NCI-H1092 treated with DMSO at 0.1 percent for 48 hours (cell line): ENCODE measurements at regions not wholly inside any gene's neighbourhood (a gene's known extent, or its start where the extent isn't known, plus 50 kb on each side); places are given as distances from the start of the nearest gene placed in this dataset.

Source experiments
- DNase-seq: peaks from one replicate; lab custom pipeline; 2025; lab: John Stamatoyannopoulos, UW

DNA sequence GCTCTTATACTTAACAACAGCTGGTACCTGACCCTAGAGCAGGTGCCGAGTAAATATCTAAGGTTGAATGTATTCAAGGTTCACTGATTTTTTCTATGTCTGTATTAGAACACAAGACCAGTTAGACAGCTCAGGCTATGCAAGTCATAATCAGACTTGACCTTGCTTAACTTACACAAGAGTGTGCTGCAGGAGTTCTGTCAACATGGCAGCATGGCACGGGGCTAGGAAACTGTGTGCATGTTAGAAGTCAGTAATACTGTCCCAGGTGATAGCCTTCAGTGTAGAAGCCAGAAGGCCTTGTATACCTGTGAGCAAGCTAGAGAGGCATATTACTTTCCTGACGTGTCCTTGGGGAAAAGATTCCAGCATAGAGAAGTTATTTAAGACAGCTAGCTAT is 253.1 kb downstream of the FAT3 start:
- DNase-seq: peak; percentile 47

DNA sequence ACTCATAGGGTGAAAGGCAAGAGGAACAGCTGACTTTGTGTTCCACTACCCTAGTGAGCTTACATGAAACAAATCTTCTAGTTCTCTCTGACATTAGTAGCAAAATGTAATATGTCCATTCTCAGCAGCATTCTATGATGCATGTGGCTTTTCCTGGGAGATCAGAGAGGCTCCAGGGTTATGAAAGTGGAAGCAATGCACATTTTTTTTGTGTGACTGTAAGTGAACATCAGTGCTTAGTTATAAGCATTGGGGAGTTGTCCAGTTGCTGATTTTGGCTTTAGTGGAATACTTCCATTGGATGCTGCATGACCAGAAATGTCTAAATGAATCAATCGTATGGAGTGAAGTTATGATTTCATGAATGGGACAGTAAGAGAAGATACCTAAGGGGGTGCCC is 255.9 kb downstream of the FAT3 start:
- DNase-seq: no peak

DNA sequence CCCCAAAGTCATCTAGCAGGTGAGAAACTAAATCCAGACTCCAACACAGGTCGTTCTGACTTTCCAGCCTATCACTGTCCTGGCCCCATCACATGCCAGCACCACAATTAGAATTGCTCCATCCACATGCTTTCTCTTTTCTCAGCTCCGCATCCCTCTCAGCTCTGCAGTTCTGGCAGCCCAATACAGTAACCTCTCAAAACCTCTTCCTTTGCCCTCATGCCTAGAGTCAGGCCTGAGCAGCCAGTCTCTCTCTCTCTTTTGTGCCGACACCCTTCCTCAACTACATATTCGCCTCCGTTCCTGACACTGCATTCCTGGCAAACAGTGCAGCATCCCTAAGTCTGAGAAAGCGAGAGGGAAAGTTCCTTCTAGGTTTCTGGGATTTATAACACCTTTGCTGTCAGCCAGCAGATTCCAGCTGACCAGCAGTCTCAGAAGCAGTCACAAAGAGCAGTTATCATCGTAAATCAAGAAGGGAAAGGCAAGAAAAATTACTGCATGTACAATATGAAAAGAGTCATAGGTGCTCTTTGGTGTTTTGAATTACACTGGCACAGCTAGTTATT is 258.0 kb downstream of the FAT3 start:
- no peak for DNase-seq

DNA sequence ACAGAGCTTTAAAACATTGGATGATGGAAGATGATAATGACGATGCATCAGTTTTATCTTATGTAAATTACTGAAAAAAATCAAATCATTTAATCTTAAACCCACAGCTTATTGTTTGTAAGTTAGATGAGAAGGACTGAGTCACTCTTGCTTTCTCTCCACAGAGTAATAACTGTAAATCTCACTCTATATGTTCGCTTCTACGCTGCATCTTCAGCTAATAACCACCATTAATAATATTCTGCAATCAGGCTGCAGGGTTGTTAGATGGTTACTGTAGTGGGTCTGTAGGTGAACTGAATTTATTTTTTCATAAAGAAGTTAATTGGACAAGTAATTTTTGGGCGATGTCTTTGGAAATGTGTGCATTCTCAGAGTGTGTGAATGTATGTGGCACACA is 260.0 kb downstream of the FAT3 start:
- no peak for DNase-seq

DNA sequence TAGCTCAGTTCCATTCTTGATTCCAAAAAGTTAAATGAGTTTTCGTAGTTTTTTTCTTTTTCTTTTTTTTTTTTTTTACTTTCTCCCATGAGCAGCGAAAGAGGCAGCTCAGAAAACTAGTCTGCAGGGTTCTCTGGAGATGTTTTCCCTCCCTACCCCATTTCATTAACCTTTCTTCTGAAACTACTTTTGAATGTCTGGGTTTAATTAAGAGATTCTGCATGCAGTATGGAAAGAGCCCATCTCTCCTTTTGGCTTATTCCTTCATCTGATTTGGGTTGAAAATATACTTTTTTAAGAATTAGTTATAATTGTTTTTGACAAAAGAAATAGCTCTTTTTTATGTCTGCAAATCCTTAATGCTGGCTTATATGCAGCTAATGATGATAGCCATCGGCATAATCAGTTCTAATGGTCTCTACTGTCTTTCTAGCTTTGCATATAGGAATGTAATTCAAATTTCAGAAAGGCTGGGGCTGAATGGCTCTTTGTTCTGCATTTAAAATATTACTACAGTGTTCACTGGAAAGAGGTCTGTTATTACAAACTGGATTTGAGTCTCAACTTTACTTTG is 265.3 kb downstream of the FAT3 start:
- no peak for DNase-seq

DNA sequence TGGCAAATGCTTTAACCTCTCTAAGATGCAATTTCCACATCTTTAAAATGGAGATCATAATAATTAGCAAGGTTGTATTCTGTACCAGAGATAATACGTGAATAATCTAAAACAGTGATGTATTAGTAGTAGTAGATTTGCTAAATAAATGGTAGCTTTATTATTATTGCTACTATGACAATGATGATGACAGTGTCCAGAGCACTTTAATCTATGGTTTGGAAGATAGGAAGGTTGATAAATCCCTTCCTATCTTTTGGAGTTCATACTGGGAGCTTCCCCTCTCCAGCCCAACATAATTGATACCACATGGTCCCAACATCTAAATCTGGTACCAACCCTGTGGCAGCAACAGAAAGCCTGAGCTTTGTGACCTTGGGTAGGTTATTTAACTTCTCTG is 267.8 kb downstream of the FAT3 start:
- no peak for DNase-seq

DNA sequence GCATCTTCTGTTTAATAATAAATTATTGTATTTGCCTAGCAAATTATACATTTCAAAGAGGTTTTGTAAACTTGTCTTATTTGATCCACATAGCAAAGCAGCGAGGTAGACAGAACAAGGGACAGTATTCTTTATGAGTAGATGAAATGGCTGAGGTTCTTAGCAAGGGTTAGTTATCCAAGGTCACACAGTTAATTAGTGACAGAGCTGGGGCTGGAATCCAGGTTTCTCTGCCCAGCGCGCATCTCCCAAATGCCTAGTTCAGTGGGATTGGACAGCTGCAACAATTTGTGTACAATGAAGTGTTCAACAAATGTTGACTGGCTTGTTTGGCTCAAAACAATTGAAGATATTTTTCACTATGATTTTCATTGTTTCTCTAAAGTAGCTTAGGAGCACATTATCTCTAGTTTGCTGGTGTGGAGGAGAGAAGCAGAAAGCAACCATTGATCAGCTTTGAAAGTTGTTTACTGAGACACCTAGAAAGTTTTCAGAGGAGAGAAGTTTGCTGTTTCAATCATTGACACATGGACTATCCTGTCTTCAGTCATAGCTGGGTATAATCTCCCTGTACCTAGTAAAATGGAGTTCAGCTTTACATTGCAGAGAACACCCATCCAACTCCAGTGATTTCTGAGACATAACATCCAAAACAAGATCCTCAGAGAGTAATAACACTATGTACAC is 270.6 kb downstream of the FAT3 start:
- DNase-seq: no peak

DNA sequence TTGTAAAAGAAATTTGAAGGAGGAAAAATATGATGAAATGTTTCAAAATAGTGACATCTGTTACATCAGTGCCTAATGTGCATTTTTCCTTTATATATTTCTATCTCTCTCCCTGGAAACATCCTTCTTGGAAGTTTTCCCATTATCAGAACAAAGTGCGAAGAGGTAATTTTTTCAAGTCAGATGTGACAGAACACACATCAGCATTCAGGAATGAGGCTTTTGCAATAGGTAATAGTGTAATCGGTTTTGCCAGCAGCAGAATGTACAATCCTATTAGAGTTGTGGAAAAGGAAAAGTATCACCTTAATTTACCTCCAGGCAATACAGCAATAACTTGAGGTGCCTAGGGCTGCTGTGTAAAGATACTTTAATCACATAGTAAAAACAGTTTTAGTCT is 275.8 kb downstream of the FAT3 start:
- DNase-seq: no peak

DNA sequence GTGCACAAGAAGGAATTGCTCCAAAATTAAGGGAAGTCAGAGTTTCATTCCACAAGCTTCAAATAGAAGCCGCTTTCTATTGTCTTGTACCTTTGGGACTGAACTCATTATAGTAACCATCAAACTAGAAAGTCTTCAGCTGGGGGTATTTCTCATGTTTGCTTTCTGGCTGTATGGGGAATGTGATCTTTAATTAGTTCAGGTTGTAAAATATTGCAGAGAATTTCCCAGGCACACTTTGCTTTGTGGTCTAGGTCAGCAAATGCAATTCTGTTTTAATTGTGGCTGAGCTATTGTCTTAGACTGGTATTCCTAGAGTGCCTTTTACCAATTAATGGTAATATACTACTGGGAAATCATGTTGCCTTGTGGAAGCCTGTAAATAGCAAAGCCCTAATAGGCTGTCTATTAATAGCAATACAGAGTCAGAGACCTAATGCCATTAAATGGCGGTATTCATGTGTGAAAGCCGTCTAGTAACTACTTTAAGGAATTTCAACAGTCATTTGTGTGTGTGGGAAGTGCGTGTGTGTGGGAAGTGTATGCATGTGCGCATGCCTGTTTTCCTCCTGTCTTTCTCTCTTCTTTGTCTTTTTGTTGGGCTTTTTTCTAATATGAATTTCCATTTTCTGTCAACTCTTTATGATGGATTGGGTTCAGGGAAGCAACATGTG is 276.6 kb downstream of the FAT3 start:
- DNase-seq: no peak

DNA sequence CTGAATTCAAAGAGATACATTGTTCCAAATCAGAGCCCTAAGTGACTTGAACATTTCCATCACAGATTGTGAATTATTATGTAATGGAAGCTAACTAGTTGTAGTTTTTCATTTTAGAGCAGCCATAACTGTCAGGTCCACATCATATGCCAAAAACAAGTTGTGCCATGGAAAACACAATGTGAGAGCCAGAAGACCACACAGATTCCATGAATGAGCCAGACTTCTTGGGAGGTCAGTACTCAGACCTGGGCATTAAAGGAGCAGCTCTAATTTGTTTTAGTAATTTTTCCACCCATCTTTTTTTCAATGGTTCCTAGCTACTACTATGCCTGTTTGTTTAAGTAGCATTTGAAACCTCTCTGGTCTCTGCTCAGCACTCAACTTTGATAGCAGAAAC is 279.4 kb downstream of the FAT3 start:
- no peak for DNase-seq

DNA sequence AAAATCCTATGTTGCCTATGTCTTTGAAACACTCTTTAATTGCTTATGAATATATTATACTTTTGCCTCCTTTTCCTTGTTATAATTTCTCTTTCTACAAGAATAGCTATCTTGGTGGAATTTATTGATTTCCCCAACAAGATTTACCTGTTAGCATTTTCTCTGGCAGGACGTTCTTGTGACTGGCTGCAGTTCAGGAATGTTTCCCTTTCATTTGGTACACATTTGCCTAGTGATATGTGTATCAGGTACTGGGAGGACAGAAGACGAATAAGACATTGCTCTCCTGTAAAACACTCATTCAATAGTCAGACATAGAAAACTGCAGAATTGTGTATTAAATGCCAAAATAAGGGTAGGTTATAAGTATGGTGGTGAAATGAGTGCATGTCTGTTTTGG is 279.9 kb downstream of the FAT3 start:
- DNase-seq: no peak

DNA sequence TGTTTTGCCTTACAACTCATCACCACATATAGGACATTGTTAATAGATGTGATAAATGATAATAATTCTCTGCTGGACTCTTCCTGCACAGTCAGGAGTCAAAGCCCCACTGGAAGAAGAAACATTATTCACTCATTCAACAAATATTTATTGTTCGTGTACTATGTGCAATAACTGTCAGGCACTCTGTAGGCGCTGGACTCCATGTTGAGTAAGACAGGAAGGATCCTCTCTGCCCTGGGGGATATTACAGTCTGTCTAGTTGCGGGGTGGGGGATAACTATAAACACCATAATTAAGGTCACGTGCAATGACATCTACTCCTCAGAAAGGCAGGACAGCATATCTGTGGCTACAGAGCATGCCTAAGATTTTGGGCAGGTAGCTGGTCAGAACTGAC is 281.1 kb downstream of the FAT3 start:
- no peak for DNase-seq

DNA sequence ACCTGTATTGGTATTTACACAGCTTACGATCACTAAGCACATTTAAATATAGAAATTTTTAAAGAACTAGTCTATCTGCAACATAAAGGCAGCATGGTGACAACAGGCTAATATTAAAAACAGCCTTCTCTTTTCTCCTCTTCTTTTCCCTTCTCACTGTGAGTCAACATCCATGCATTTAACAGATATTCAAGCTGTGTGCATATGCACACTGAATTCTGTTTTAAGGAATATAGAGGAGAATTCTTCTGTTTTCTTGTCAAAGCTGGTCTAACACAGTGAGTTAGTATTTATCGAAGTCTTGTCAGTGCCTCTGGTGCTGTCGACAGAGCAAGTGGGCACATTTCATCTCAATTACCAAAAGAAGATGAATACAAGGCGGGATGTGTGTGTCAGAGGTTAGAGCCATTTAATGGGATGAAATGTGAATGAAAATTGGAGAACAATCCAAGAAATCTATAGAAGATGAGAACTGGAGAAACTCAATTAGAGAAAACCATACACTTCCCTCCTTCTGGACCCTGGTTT is 282.3 kb downstream of the FAT3 start:
- no peak for DNase-seq

DNA sequence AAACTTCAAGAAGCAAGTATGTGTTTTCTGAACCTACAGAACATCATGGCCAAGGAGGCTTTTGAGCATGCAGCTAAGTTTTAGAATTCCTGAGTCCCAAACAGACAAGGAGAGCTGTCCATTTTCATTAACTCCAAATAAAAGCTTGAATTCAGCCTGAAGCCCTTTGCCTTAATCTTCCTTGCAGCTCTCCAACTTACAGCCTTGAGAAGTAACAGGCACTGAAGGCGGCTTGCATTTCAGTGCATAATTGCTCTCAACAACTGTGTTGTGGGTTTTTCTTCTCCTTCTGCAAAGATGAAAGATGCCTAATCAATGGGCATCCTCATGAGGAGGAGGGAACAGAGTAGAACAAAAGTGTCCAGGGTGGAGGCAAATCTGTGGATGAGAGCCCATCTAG is 286.0 kb downstream of the FAT3 start:
- DNase-seq: no peak

DNA sequence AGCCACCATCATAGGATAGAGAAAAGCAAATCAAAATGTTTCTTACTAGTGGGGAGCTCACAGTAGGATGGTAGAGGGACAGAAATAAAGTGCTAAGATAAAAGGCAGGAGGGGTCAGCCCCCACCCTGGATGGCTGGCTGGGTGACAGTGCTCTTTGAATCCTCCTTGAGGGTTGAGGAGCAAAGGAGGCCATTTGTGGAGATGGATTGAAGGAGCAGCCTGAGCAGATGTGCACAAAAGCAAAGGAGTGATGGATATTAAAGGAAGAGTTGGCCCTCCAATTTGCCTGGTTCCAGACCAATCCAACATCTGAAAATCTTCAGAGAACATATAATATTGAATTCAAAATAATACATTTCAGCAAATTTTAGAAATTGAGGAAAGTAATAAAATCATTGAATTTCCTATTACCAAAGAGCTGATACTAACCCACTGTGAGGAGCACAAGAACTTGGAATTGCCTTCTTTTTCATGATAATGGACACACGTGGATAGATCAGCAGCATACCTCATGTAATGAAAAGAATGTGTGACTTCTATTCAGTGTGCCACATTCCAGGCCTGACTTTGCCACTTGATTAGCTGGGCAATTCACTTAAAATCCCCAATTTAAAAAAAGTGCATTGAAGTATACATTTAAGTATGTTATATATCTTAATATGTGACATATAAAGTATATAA is 287.0 kb downstream of the FAT3 start:
- DNase-seq: no peak

DNA sequence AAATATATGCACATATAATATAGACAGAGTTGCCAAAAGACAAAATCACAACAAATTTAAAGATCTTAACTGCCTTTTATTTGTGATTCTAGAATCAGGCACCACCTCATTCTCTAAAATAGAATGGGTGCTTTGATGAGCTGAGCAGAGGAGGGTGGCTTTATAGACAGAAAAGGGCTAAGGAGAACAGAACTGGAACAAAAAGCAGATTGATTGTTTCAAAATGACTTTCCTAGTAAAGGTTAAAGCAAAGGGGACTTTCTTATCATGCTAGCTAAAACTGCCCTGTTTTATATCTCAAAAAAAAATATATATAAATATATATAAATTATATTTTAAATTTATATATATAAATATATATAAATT is 287.6 kb downstream of the FAT3 start:
- DNase-seq: no peak

DNA sequence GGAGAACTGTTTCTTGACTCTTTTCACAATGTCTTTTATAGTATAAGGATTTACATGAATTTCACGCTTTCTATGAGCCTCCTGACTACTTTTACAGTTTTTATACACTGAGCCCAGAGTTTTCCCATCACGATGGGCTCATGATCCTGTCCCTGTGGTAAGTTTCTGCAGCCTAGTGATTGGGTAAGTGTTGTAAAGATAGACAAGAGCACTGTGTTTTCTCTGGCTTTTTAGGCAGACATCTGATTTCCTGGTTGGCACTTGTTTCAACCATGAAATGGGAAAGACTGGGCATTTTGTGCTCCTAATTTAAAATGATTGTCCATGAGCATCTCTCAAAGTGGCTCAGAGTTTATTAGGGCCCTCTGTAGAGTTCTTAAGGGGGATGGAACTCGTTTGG is 299.0 kb downstream of the FAT3 start:
- no peak for DNase-seq

DNA sequence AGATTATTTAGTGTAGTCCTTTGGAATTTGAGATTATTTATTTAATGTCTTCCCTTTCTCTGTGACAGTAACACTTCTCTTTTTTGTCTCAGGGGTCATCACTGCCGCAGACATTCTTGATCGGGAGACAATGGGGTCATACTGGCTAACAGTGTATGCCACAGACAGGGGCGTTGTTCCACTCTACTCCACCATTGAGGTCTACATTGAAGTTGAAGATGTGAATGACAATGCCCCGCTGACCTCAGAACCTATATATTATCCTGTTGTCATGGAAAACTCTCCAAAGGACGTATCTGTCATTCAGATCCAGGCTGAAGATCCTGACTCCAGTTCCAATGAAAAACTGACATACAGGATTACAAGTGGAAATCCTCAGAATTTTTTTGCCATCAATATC is 299.9 kb downstream of the FAT3 start:
- DNase-seq: no peak

DNA sequence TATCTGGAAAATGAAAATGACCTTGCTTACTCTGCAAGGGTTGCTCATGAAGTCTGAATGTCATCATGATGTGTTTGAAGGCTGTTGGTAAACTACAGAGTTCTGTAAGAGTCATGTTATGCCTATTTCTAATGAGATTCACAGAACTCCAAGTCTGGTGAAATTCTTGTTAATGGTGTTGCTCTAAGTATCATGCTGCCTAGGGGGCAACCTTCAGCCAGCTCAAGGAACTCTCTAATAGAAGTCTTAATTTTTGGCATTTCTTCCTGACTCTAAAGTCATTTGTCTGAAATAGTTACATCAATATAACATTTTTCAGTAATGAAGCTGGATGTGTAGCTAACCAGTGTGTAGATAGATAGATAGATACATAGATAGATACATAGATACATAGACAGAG is 302.8 kb downstream of the FAT3 start:
- no peak for DNase-seq

DNA sequence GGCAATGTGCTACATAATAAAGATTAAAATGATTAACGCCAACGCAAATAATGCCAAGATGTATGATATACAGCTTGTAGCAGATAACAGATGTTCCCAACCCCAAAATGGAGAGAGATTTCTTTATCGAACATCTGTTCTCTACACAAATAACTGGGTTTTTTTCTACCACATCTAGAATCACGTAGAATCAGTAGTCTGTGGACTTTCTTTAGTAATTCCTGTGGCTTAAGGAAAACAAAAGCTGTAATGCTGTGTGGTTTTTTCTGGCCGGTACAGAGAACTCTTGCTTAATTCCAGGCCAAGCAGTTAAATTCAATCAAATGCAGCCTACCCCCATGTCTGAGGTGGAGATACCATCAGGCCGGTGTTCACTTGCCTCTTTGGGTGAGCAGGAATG is 303.4 kb downstream of the FAT3 start:
- no peak for DNase-seq

DNA sequence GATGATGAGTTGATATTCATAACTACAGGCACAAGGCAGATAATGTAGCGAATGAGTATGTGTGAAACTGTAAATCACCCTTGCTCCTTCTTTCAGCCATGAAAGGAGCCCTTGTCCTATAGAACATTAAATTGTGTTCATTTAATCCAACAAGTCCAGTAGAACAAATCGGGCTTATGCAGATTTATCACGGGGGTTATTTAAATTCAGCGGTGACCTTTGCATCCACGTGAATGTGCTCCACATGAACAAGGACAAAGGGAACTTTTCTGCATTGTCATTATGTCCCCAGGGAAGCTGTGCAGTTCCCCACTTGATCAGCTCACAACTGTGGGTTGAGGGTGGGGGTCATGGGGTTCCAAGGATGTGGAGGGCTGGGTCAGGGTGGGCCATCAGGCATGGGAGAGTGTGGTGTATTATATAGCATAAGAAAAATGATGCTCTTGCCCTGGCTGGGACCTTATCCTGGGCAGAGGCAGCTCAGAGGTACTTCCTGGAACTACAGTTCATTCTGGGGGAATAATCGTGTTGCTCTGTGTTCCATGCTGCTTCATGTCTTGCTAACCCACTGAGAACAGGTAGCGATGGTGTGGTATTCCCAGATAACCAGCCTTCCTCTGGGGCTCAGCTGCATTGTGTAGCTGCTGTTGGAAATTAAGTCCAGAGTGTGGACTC is 306.6 kb downstream of the FAT3 start:
- DNase-seq: no peak

DNA sequence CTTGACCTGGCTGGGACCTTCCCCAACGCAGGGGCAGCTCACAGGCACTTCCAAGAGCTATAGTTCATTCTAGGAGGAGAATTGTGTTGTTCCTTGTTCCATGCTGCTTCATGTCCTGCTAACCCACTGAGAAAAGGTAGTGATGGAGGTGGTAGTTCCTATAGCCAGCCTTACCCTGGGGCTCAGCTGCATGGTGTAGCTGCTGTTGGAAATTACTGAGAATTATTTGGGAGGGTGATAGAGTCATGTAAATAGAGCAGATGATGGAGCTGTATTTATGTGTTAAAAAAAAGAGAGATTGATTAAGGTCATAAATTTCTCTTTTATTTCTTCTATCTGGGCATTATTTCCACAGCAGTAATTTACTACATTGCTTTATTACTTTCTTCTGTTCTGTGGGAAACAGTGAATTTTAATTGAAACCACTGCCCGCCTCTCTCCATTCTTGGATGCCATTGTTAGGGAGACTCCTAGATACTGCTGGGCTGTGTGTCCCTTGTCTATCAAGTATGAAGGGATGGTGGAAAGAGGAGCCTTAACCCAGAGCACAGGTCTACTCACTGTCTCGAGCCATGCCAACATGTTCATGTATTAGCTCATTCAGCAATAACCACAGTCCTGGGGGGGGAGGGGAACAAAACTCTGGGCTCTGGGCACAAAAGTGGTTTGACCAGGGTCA is 309.2 kb downstream of the FAT3 start:
- DNase-seq: no peak
